Loucy (cell line): ENCODE measurements at regions not wholly inside any gene's neighbourhood (a gene's known extent, or its start where the extent isn't known, plus 50 kb on each side); places are given as distances from the start of the nearest gene placed in this dataset.

Experiments used
- CTCF ChIP-seq: fragments of 200-600 bp; sonication (generic); conservative IDR thresholded peaks from 2 replicates; pipeline ENCODE4 v1.5.1; 2014; ENCODE audit warnings: mild to moderate bottlenecking, antibody characterized with exemption, low read length
- EZH2phosphoT487 ChIP-seq: fragments of 200-600 bp; IDR thresholded peaks from 2 replicates; pipeline ENCODE4 v1.6.1; 2018; ENCODE audit warnings: antibody characterized with exemption, mild to moderate bottlenecking, moderate library complexity, borderline replicate concordance

GRCh38 chr1:5435414-5435813, 556.8 kb downstream of the NPHP4 start:
- TF ChIP-seq CTCF (no peak), EZH2phosphoT487 (no peak)
